Endothelial cell of umbilical vein (primary cell): ENCODE measurements at regions not wholly inside any gene's neighbourhood (a gene's known extent, or its start where the extent isn't known, plus 50 kb on each side); places are given as distances from the start of the nearest gene placed in this dataset.

Source experiments
- BruUV-seq: library from RNA; stranded (reverse); fragments of 400-500 nt; replicated peaks from 2 replicates; lab custom pipeline; 2021; lab: Mats Ljungman, UMichigan
- CTCF ChIA-PET: fragments of 300-600, 350-600 bp; sonication (Branson Sonifier 250); formaldehyde crosslinking; loops from one replicate; lab custom pipeline; 2021; ENCODE audit warnings: antibody characterized with exemption, inconsistent platforms; lab: Charles Lee
- POLR2A ChIA-PET: fragments of 300-600, 350-600 bp; sonication (Branson Sonifier 250); formaldehyde crosslinking; loops from one replicate; lab custom pipeline; 2021; ENCODE audit warnings: antibody characterized with exemption, inconsistent platforms; lab: Charles Lee
- DNase-seq: peaks from one replicate; pipeline ENCODE4 v3.0.0-alpha.2; 2011; ENCODE audit warnings: low read depth, low spot score
- FAIRE-seq: peaks from 2 replicates; lab custom pipeline; 2011; peaks lifted over from hg19 to GRCh38; lab: Jason Lieb, UNC
- H2AFZ ChIP-seq: 2 replicates; pipeline ENCODE4 v1.6.0; 2012; ENCODE audit warnings: low read depth, low read length, control low read depth, inconsistent platforms
- H3K27ac ChIP-seq: 2 replicates; pipeline ENCODE4 v1.5.1; 2011; ENCODE audit warnings: low read depth, mild to moderate bottlenecking, control low read depth, low read length, moderate library complexity; ENCODE audit not compliant: insufficient read depth
- H3K27me3 ChIP-seq, 2 experiments: 2 replicates each; pipeline versions ENCODE4 v1.6.0 to v1.6.1; 2011; ENCODE audit warnings: low read length in 2 of 2, mixed read lengths in 1 of 2; ENCODE audit not compliant: control insufficient read depth in 2 of 2, insufficient read depth in 2 of 2
- H3K36me3 ChIP-seq, 2 experiments: 2 replicates in 1 of 2; 3 replicates in 1 of 2; pipeline ENCODE4 v1.5.1; 2011; ENCODE audit warnings: low read length in 2 of 2, mild to moderate bottlenecking in 1 of 2, moderate library complexity in 1 of 2; ENCODE audit not compliant: control insufficient read depth in 2 of 2, insufficient read depth in 2 of 2; ENCODE audit errors: extremely low read depth in 1 of 2
- H3K4me1 ChIP-seq: 3 replicates; pipeline ENCODE4 v1.5.1; 2011; ENCODE audit warnings: mild to moderate bottlenecking, low read length; ENCODE audit not compliant: control insufficient read depth, insufficient read depth; ENCODE audit errors: extremely low read depth
- H3K4me2 ChIP-seq: 2 replicates; pipeline ENCODE4 v1.6.1; 2011; ENCODE audit warnings: low read length, control low read depth, mixed read lengths; ENCODE audit not compliant: insufficient read depth
- H3K4me3 ChIP-seq, 3 experiments: fragments of 200-600 bp in 1 of 3; sonication (generic), shearing (Covaris generic) in 1 of 3; replicated peaks in 1 of 3; 2 replicates each; pipeline ENCODE4 v1.5.1; 2011 to 2016; ENCODE audit warnings: control low read depth in 3 of 3, low read length in 3 of 3, mild to moderate bottlenecking in 2 of 3, inconsistent platforms in 1 of 3, low read depth in 1 of 3, moderate library complexity in 1 of 3; ENCODE audit not compliant: insufficient read depth in 1 of 3
- H3K79me2 ChIP-seq: 2 replicates; pipeline ENCODE4 v1.6.0; 2012; ENCODE audit warnings: low read length, inconsistent platforms; ENCODE audit not compliant: control insufficient read depth, insufficient read depth
- H3K9ac ChIP-seq: replicated peaks from 2 replicates; pipeline ENCODE3; 2011; ENCODE audit warnings: low read length, control low read depth; ENCODE audit not compliant: insufficient read depth; ENCODE audit errors: extremely low read depth
- H3K9me1 ChIP-seq: replicated peaks from 3 replicates; pipeline ENCODE4 v1.6.0; 2011; ENCODE audit warnings: mild to moderate bottlenecking, low read length; ENCODE audit not compliant: control insufficient read depth, insufficient read depth; ENCODE audit errors: extremely low read depth
- H3K9me3 ChIP-seq: replicated peaks from 2 replicates; pipeline ENCODE4 v1.5.1; 2012; ENCODE audit warnings: low read length, inconsistent platforms; ENCODE audit not compliant: control insufficient read depth, insufficient read depth
- H4K20me1 ChIP-seq: replicated peaks from 2 replicates; pipeline ENCODE3; 2011; ENCODE audit warnings: mild to moderate bottlenecking, low read length; ENCODE audit not compliant: control insufficient read depth, insufficient read depth; ENCODE audit errors: extremely low read depth
- CTCF ChIP-seq, 2 donors: IDR thresholded peaks; 1 replicate in 1 of 2; 2 replicates in 1 of 2; pipeline ENCODE4 v1.5.1; 2011; ENCODE audit warnings: low read length in 2 of 2, mild to moderate bottlenecking in 2 of 2, moderate library complexity in 2 of 2, control low read depth in 1 of 2, inconsistent platforms in 1 of 2, low read depth in 1 of 2; ENCODE audit not compliant: insufficient read depth in 1 of 2; ENCODE audit errors: extremely low read depth in 1 of 2
- EZH2 ChIP-seq: IDR thresholded peaks from 2 replicates; pipeline ENCODE4 v1.6.1; 2012; ENCODE audit warnings: borderline replicate concordance, low read depth, mild to moderate bottlenecking, moderate library complexity, low read length, inconsistent platforms; ENCODE audit not compliant: severe bottlenecking
- FOS ChIP-seq: IDR thresholded peaks from 2 replicates; pipeline ENCODE4 v1.6.1; 2011; ENCODE audit warnings: mild to moderate bottlenecking, low read length, moderate library complexity, borderline replicate concordance; ENCODE audit not compliant: insufficient read depth
- GATA2 ChIP-seq: IDR thresholded peaks from 2 replicates; pipeline ENCODE4 v1.7.0; 2011; ENCODE audit warnings: low read depth, mild to moderate bottlenecking, moderate library complexity, mixed read lengths, low read length; ENCODE audit not compliant: insufficient read length, insufficient read depth
- JUN ChIP-seq: IDR thresholded peaks from 2 replicates; pipeline ENCODE4 v1.6.1; 2011; ENCODE audit warnings: borderline replicate concordance, low read depth; ENCODE audit not compliant: insufficient read length, insufficient read depth
- MAX ChIP-seq: IDR thresholded peaks from 2 replicates; pipeline ENCODE4 v1.6.1; 2011; ENCODE audit not compliant: insufficient read depth, insufficient read length
- MYC ChIP-seq: IDR thresholded peaks from one replicate; pipeline ENCODE4 v1.6.1; 2011; ENCODE audit warnings: mild to moderate bottlenecking, low read depth, low read length
- POLR2A ChIP-seq: IDR thresholded peaks from 2 replicates; pipeline ENCODE4 v1.6.1; 2012; ENCODE audit warnings: low read depth, mild to moderate bottlenecking, control low read depth, low read length
- POLR2AphosphoS5 ChIP-seq: IDR thresholded peaks from 2 replicates; pipeline ENCODE4 v1.6.1; 2012; ENCODE audit warnings: low read depth, mild to moderate bottlenecking, control low read depth, low read length, moderate library complexity; ENCODE audit not compliant: insufficient read depth
- dilution Hi-C: fragments of 300-500 bp; cut with MboI; formaldehyde crosslinking; loops from one replicate; pipeline ENCODE4 v1.15.0; 2019; ENCODE audit warnings: low sequenced_read_pairs; ENCODE audit not compliant: extremely low pct_ligation_motif_present
- intact Hi-C: fragments of 100-400 bp; cut with micrococcal nuclease; formaldehyde crosslinking; loops from one replicate; pipeline ENCODE4 v1.10.0; 2022

- ChIA-PET CTCF (interaction anchor here (1.5 kb wide), 1 partner anchor 10 kb away, joined by 5 read pairs; no protein-coding TSS in a partner anchor), POLR2A (no interaction called here)
- Histone ChIP-seq H2AFZ (no peak overlapping the region), H4K20me1 (no peaks in the 10 kb centered on the region), H3K27me3 (no peaks in the 10 kb centered on the region), H3K36me3 (no peaks in the 10 kb centered on the region), H3K27ac (no peak overlapping the region), H3K4me2 (no peak overlapping the region), H3K9ac (no peak overlapping the region), H3K79me2 (no peaks in the 10 kb centered on the region), H3K4me1 (no peaks in the 10 kb centered on the region), H3K4me3 (no peak overlapping the region), H3K9me1 (no peaks in the 10 kb centered on the region), H3K9me3 (no peaks in the 10 kb centered on the region)
- intact Hi-C loops (no loop called here), dilution Hi-C loops (no loop called here)
- FAIRE-seq (no peak), DNase-seq (no peak)
- TF ChIP-seq FOS (no peak), MYC (no peak), POLR2A (no peak), CTCF (IDR thresholded peaks at IDR 0.05; ENCODE audit: extremely low read depth in 1 of 2, insufficient read depth in 1 of 2, low read depth in 1 of 2, low read length in 2 of 2) (no peak), GATA2 (no peak), JUN (no peak), MAX (no peak), POLR2AphosphoS5 (no peak), EZH2 (no peak)
- no TSS peak for BruUV-seq
These were observed 350.3 kb upstream of the POT1 start for GRCh38 chr7:125279961-125280360.
